Spleen (tissue), 7 donors: ENCODE measurements at regions not wholly inside any gene's neighbourhood (a gene's known extent, or its start where the extent isn't known, plus 50 kb on each side); places are given as distances from the start of the nearest gene placed in this dataset.

ENCODE experiments used
- POLR2A ChIP-seq, 3 donors: fragments of 450-650 bp; IDR thresholded peaks; one replicate each; pipeline ENCODE4 v1.5.1; 2017; ENCODE audit warnings: antibody characterized with exemption in 3 of 3, mild to moderate bottlenecking in 1 of 3
- TF ChIP-seq, protein P1 (sequence below), 11 experiments: fragments of 200-600 bp in 7 of 11; fragments of 450-650 bp in 4 of 11; sonication (generic) in 4 of 11; IDR thresholded peaks in 8 of 11; conservative IDR thresholded peaks in 3 of 11; 1 replicate in 7 of 11; 2 replicates in 4 of 11; pipeline versions ENCODE4 v1.4.0 to v1.8.0; 2016 to 2021; ENCODE audit warnings: antibody characterized with exemption in 11 of 11, inconsistent platforms in 4 of 11, mild to moderate bottlenecking in 1 of 11
- donor health status: DM: no; HTN: no; CAD: no; lungs with moderate emphysema.
- donor health status: DM: no; HTN: no; CAD: no.
- donor health status: DM: no; HTN: no; CAD: no.

DNA sequence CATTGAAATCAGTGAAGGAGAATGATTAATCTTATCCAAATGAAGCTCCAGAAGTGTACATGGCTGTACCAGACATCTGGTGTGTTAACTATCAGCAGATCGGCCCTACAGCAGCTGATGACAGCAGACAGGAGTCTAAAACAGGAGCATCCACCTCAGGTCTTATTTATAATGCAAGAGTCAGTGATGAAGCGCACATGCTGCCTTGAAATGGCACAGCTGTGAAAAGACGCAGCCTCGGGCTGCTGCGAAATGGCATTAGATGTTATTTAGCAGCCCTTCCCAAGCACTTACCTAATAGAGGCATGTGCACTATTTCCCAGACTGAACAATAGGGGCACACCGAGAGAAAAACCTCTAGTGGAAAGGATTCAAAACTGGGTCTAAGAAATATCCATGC, 472.3 kb upstream of the CBLB start:
- TF ChIP-seq, protein P1, sequence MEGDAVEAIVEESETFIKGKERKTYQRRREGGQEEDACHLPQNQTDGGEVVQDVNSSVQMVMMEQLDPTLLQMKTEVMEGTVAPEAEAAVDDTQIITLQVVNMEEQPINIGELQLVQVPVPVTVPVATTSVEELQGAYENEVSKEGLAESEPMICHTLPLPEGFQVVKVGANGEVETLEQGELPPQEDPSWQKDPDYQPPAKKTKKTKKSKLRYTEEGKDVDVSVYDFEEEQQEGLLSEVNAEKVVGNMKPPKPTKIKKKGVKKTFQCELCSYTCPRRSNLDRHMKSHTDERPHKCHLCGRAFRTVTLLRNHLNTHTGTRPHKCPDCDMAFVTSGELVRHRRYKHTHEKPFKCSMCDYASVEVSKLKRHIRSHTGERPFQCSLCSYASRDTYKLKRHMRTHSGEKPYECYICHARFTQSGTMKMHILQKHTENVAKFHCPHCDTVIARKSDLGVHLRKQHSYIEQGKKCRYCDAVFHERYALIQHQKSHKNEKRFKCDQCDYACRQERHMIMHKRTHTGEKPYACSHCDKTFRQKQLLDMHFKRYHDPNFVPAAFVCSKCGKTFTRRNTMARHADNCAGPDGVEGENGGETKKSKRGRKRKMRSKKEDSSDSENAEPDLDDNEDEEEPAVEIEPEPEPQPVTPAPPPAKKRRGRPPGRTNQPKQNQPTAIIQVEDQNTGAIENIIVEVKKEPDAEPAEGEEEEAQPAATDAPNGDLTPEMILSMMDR (IDR thresholded peaks at IDR 0.05 in 8 of 11, conservative IDR thresholded peaks at IDR 0.05 in 3 of 11), result no peak
- TF ChIP-seq POLR2A (IDR thresholded peaks at IDR 0.05), result no peak
